GM12864 (cell line): ENCODE measurements at regions not wholly inside any gene's neighbourhood (a gene's known extent, or its start where the extent isn't known, plus 50 kb on each side); places are given as distances from the start of the nearest gene placed in this dataset.
A peak's percentile ranks its signal among the peaks of the same experiment; 100 is the strongest.
"Not testable (repeated sequence)": the region's sequence is repeated elsewhere in the genome, so short reads cannot be mapped to it uniquely, and the experiment has no call there.

Experiments used
- DNase-seq: peaks from one replicate; pipeline ENCODE4 v3.0.0-alpha.2; 2011; ENCODE audit warnings: low read depth
- H3K4me3 ChIP-seq: 2 replicates; pipeline ENCODE4 v1.5.1; 2011; ENCODE audit warnings: mild to moderate bottlenecking, low read depth, low read length, control low read depth
- TF ChIP-seq, protein P1 (sequence below): IDR thresholded peaks from 2 replicates; pipeline ENCODE4 v1.5.1; 2011; ENCODE audit warnings: low read depth, mild to moderate bottlenecking, moderate library complexity, low read length, control low read depth, inconsistent platforms; ENCODE audit errors: missing control alignments

DNA sequence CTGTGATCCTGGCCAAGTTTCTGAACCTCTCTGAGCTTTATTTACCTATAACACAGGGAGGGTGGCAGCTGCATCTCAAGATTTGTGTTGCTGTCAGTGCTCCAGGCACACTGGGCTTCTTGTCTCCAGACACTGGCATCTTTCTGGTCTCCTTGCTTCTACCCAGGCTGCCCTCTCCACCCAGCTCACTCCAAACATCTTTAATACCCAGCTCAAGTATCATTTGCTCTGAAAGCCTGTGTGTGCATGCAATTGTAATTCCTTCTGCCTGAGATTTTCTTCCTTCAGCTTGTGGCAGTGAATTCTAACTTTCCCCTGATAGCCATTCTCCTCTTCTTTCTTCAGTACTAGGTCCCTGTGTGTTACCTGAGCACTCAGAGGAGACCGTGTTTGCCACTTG, 50.7 kb upstream of the USP7 start:
- TF ChIP-seq, protein P1, sequence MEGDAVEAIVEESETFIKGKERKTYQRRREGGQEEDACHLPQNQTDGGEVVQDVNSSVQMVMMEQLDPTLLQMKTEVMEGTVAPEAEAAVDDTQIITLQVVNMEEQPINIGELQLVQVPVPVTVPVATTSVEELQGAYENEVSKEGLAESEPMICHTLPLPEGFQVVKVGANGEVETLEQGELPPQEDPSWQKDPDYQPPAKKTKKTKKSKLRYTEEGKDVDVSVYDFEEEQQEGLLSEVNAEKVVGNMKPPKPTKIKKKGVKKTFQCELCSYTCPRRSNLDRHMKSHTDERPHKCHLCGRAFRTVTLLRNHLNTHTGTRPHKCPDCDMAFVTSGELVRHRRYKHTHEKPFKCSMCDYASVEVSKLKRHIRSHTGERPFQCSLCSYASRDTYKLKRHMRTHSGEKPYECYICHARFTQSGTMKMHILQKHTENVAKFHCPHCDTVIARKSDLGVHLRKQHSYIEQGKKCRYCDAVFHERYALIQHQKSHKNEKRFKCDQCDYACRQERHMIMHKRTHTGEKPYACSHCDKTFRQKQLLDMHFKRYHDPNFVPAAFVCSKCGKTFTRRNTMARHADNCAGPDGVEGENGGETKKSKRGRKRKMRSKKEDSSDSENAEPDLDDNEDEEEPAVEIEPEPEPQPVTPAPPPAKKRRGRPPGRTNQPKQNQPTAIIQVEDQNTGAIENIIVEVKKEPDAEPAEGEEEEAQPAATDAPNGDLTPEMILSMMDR = no peak
- DNase-seq = no peak
- H3K4me3 ChIP-seq = no peak overlapping the region

DNA sequence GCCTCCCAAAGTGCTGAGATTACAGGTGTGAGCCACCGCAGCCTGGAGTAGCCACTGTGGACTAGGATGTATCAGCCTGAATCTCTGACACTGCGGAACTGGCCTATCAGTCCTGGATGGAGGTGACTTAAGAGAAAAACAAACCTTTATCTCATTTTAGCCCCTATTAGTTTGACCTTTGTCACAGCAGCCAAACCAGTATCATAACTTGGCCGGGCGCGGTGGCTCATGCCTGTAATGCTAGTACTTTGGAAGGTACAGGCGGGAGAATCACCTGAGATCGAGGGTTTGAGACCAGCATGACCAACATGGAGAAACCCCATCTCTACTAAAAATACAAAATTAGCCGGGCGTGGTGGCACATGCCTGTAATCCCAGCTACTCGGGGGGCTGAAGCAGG, 51.8 kb upstream of the USP7 start:
- no peak for DNase-seq
- TF ChIP-seq, protein P1 = no peak
- H3K4me3 ChIP-seq = no peak overlapping the region

DNA sequence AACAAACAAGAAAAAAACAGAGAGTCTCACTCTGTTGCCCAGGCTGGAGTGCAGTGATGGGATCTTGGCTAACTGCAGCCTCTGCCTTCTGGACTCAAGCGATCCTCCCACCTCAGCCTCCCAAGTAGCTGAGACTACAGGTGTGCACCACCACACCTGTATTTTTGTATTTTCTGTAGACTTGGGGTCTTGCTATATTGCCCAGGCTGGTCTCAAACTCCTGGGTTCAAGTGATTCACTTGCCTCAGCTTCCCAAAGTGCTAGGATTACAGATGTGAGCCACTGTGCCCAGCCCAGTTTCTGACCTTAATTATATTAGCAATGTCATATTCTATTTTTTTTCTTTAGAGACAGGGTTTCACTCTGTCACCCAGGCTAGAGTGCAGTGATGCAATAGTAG, 52.3 kb upstream of the USP7 start:
- not testable (repeated sequence) for DNase-seq, H3K4me3 ChIP-seq

DNA sequence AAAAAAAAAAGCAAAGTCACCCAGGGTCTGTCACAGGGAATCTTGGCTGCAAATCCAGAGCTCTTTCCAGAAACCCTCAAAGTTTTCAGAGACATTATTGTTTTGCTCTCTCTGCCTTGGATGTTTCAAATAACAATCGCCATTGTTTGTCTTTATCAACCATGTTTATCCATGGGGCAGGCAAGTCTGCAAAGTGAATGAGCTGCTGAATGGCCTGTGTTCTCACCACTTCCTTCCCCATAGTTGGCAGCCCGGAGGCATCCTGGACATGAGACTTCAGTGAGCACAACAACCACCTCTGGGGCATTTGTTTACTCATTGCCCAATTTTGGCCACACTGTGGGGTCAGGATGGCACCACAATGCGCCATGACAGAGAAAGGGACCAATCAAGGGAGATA, 53.1 kb upstream of the USP7 start:
- DNase-seq = no peak
- TF ChIP-seq, protein P1 = no peak
- no peak overlapping the region for H3K4me3 ChIP-seq

DNA sequence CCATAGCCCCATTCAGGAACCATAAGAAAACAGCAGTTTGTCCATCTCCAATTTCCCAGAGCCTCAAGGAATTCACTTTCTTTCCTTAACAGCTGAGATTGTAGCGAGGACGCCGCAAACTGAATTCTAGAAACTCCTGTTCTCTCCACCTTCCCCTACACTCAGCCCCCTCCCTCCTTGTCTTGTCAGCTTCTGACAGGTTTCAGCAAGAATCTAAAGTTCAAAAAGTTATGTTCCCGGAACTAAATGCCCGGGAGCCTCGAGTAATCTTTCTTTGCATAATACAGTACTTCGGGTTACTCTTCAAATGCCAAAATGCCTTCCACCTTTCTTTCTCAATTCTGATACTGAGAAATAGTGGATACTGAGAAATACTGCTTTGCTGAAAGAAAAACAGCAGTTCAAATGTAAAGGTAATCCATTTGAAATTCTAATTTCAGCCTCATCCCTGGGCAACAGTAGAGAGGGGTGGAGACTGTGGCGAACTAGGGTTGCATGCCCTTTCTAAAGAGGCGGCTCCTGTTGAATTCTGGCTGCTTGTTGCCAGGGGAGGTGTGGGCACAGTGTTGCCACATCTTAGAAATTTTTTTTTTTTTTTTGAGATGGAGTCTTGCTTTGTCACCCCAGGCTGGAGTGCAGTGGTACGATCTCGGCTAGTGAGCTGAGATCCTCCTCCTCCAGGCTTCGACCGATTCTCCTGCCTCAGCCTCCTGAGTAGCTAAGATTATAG, 63.5 kb upstream of the USP7 start:
- H3K4me3 ChIP-seq = no peak overlapping the region
- DNase-seq = no peak
- TF ChIP-seq, protein P1 = no peak

DNA sequence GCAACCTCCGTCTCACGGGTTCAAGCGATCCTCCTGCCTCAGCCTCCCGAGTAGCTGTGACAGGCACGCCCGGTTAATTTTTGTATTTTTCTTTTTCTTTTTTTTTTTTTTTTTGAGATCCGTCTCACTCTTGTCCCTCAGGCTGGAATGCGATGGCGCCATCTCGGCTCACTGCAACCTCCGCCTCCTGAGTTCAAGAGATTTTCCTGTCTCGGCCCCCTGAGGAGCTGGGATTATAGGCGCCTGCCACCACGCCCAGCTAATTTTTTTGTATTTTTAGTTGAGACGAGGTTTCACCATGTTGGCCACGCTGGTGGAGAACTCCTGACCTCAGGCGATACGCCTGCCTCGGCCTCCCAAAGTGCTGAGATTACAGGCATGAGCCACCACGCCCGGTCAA, 63.0 kb upstream of the HAPSTR1 start:
- H3K4me3 ChIP-seq, DNase-seq: not testable (repeated sequence)

DNA sequence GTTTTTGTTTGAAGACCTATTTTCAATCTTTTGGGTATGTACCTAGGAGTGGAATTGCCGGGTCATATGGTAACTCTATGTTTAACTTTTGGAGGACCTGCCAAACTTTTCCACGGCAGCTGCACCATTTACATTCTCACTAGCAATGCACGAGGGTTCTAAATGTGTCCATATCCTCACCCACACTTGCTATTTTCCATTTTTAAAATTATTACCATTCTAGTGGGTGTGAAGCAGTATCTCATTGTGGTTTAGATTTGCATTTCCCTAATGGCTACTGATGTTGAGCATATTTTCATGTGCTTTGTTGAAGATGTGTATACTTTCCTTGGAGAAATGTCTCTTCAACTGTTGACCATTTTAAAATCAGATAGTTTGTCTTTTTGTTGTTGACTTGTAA, 60.3 kb upstream of the HAPSTR1 start:
- DNase-seq = no peak
- TF ChIP-seq, protein P1 = no peak
- H3K4me3 ChIP-seq = no peak overlapping the region

DNA sequence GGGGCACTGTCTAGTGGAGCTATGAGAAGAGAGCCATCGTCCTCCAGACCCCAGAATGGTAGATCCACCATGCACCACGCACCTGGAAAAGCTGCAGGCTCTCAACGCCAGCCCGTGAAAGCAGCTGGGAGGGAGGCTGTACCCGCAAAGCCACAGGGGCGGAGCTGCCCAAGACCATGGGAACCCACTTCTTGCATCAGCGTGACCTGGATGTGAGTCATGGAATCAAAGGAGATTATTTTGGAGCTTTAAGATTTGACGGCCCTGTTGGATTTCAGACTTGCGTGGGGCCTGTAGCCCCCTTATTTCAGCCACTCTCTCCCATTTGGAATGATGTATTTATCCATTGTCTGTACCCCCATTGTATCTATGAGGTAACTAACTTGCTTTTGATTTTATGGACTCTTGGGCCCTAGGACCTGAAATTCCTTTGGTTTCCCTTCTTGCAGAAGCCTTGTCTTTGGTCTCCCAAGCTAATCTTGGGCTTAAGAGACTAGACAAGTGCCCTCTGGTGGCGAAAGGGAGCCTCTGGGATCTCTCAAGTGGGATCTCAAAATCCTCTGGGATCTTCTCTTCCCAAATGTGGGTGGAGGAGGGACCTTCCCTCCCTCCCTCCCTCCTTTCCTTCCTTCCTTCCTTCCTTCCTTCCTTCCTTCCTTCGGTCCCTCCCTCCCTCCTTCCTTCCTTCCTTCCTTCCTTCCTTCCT, 58.2 kb upstream of the HAPSTR1 start:
- DNase-seq = no peak
- TF ChIP-seq, protein P1 = peak; percentile 62
- H3K4me3 ChIP-seq = no peak overlapping the region
